Mesendoderm (in vitro differentiated cells): ENCODE measurements at regions not wholly inside any gene's neighbourhood (a gene's known extent, or its start where the extent isn't known, plus 50 kb on each side); places are given as distances from the start of the nearest gene placed in this dataset.

Experiments
- DNase-seq: peaks from one replicate; pipeline ENCODE4 v3.0.0; 2013
- H2AK5ac ChIP-seq: 2 replicates; pipeline ENCODE4 v1.6.1; 2013; ENCODE audit warnings: low read length, inconsistent platforms
- H2BK120ac ChIP-seq: 2 replicates; pipeline ENCODE4 v1.6.1; 2013; ENCODE audit warnings: low read depth, mild to moderate bottlenecking, low read length, moderate library complexity, mixed read lengths
- H2BK15ac ChIP-seq: replicated peaks from 2 replicates; pipeline ENCODE4 v1.6.1; 2013; ENCODE audit warnings: low read depth, mild to moderate bottlenecking, moderate library complexity
- H2BK5ac ChIP-seq: 2 replicates; pipeline ENCODE4 v1.6.1; 2013; ENCODE audit warnings: low read length, inconsistent platforms
- H3K18ac ChIP-seq: 2 replicates; pipeline ENCODE4 v1.6.1; 2013; ENCODE audit warnings: mild to moderate bottlenecking, low read length, mixed read lengths
- H3K23ac ChIP-seq: one replicate; pipeline ENCODE4 v1.6.1; 2013; ENCODE audit warnings: low read length
- H3K27ac ChIP-seq: 2 replicates; pipeline ENCODE4 v1.5.1; 2013; ENCODE audit warnings: low read depth, mild to moderate bottlenecking, inconsistent platforms, low read length, moderate library complexity
- H3K27me3 ChIP-seq: 2 replicates; pipeline ENCODE4 v1.6.1; 2013; ENCODE audit warnings: low read length, control low read depth, mild to moderate bottlenecking, inconsistent platforms; ENCODE audit not compliant: insufficient read depth, poor library complexity
- H3K36me3 ChIP-seq: 2 replicates; pipeline ENCODE4 v1.6.1; 2013; ENCODE audit warnings: low read length, inconsistent platforms; ENCODE audit not compliant: control insufficient read depth, insufficient read depth
- H3K4ac ChIP-seq: one replicate; pipeline ENCODE4 v1.6.1; 2013; ENCODE audit warnings: low read depth, mild to moderate bottlenecking, low read length, moderate library complexity
- H3K4me1 ChIP-seq: 2 replicates; pipeline ENCODE4 v1.6.1; 2013; ENCODE audit warnings: low read depth, low read length, inconsistent platforms; ENCODE audit not compliant: control insufficient read depth
- H3K4me2 ChIP-seq: 2 replicates; pipeline ENCODE4 v1.6.1; 2013; ENCODE audit warnings: low read length
- H3K4me3 ChIP-seq: 2 replicates; pipeline ENCODE4 v1.5.1; 2013; ENCODE audit warnings: mild to moderate bottlenecking, low read length
- H3K56ac ChIP-seq: one replicate; pipeline ENCODE4 v1.6.1; 2013; ENCODE audit warnings: low read length
- H3K79me1 ChIP-seq: 2 replicates; pipeline ENCODE4 v1.6.1; 2013; ENCODE audit warnings: low read length, inconsistent platforms
- H3K79me2 ChIP-seq: 2 replicates; pipeline ENCODE4 v1.6.1; 2013; ENCODE audit warnings: mild to moderate bottlenecking, low read length; ENCODE audit not compliant: control insufficient read depth, insufficient read depth
- H3K9ac ChIP-seq: 2 replicates; pipeline ENCODE4 v1.6.1; 2013; ENCODE audit warnings: low read length, inconsistent platforms
- H4K5ac ChIP-seq: one replicate; pipeline ENCODE4 v1.6.1; 2013; ENCODE audit warnings: low read length
- H4K8ac ChIP-seq: one replicate; pipeline ENCODE4 v1.6.1; 2013; ENCODE audit warnings: low read depth, mild to moderate bottlenecking, control low read depth, low read length, moderate library complexity
- WGBS: extraction: QIAGEN DNeasy Blood & Tissue Kit; methylation state at CpG from one replicate; pipeline ENCODE4 v1.1.7; 2013; ENCODE audit warnings: low lambda C conversion rate, missing lambda C conversion rate; ENCODE audit not compliant: insufficient coverage; ENCODE audit errors: extremely low coverage; 5-methylcytosine and 5-hydroxymethylcytosine counted together

- H3K36me3 ChIP-seq, result no peaks in the 10 kb centered on the region
Measured at GRCh38 chr18:24683925-24684324, 223.5 kb downstream of the HRH4 start.

DNA sequence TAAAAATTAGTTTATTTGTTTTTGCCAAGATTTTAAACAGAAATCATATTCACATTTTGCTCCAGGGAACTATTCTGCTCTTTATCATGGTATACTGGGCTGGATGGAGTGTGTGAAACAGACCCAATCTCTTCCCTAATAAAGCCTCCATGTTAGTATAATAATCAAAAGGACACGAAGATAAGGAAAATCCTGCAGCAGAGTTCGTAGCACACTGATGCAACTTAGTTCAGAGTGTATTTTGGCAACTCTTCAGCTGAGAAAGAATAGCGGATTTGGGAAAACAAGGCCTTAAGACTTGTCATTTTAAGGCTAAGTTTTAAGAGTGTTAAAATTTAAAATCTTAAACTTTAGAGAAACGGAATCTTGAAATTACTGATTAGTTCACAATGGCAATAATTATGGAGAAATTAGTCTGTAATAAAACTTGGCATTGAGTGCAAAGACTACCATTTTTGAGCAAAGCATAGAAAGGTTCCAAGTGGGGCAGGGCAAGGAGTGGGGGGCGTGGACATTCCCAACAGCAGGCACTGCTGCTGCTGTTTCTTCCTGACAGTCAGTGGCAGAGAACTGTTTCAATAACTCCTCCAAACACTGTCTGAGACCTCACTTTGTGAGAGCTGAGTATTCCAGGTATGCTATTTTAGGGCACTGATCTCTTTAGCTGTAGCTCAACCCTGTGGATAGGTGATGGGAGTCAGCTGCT, 225.0 kb downstream of the HRH4 start:
- H3K9ac ChIP-seq, result no peak overlapping the region
- no peak overlapping the region for H2BK120ac ChIP-seq
- no peaks in the 10 kb centered on the region for H3K27me3 ChIP-seq
- H3K4me1 ChIP-seq, result no peaks in the 10 kb centered on the region
- no peaks in the 10 kb centered on the region for H3K36me3 ChIP-seq
- no peak overlapping the region for H3K18ac ChIP-seq
- H2AK5ac ChIP-seq, result no peak overlapping the region
- no peaks in the 10 kb centered on the region for H3K79me1 ChIP-seq
- DNase-seq, result no peak
- no peak overlapping the region for H3K4me3 ChIP-seq
- no peak overlapping the region for H4K8ac ChIP-seq
- no peak overlapping the region for H3K23ac ChIP-seq
- no peak overlapping the region for H3K27ac ChIP-seq
- WGBS, result no CpG with 5 or more reads among the region's 5 CpGs
- no peak overlapping the region for H2BK5ac ChIP-seq
- H3K4me2 ChIP-seq, result no peak overlapping the region
- H3K79me2 ChIP-seq, result no peaks in the 10 kb centered on the region
- no peak overlapping the region for H3K56ac ChIP-seq
- H2BK15ac ChIP-seq, result no peak overlapping the region
- no peak overlapping the region for H3K4ac ChIP-seq
- H4K5ac ChIP-seq, result no peak overlapping the region

More at GRCh38 chr18:24683925-24684324, 223.5 kb downstream of the HRH4 start:
- H4K8ac ChIP-seq, result no peak overlapping the region
- no peaks in the 10 kb centered on the region for H3K79me1 ChIP-seq
- DNase-seq, result peak; percentile 83
- no peaks in the 10 kb centered on the region for H3K27me3 ChIP-seq
- H3K9ac ChIP-seq, result no peak overlapping the region
- H3K4me2 ChIP-seq, result no peak overlapping the region
- no peak overlapping the region for H3K56ac ChIP-seq
- no CpG with 5 or more reads among the region's 1 CpG for WGBS
- no peak overlapping the region for H3K27ac ChIP-seq
- no peaks in the 10 kb centered on the region for H3K4me1 ChIP-seq
- H3K4me3 ChIP-seq, result no peak overlapping the region
- peak overlapping the region; percentile 56 for H4K5ac ChIP-seq
- no peak overlapping the region for H2BK5ac ChIP-seq
- H3K4ac ChIP-seq, result no peak overlapping the region
- no peak overlapping the region for H3K23ac ChIP-seq
- no peak overlapping the region for H2BK15ac ChIP-seq
- H2BK120ac ChIP-seq, result no peak overlapping the region
- H3K18ac ChIP-seq, result no peak overlapping the region
- H2AK5ac ChIP-seq, result no peak overlapping the region
- H3K79me2 ChIP-seq, result no peaks in the 10 kb centered on the region

GRCh38 chr18:24695168-24695567, 234.7 kb downstream of the HRH4 start:
- no peak overlapping the region for H2AK5ac ChIP-seq
- H3K79me2 ChIP-seq, result no peaks in the 10 kb centered on the region
- H3K4me1 ChIP-seq, result no peaks in the 10 kb centered on the region
- H3K4me2 ChIP-seq, result no peak overlapping the region
- H3K27ac ChIP-seq, result no peak overlapping the region
- H3K4ac ChIP-seq, result no peak overlapping the region
- no peak overlapping the region for H3K56ac ChIP-seq
- H4K8ac ChIP-seq, result no peak overlapping the region
- no peaks in the 10 kb centered on the region for H3K79me1 ChIP-seq
- H4K5ac ChIP-seq, result no peak overlapping the region
- H2BK120ac ChIP-seq, result no peak overlapping the region
- no peaks in the 10 kb centered on the region for H3K36me3 ChIP-seq
- H3K27me3 ChIP-seq, result no peaks in the 10 kb centered on the region
- H3K23ac ChIP-seq, result no peak overlapping the region
- H3K9ac ChIP-seq, result no peak overlapping the region
- no peak overlapping the region for H3K4me3 ChIP-seq
- WGBS, result no CpG with 5 or more reads among the region's 3 CpGs
- no peak overlapping the region for H2BK15ac ChIP-seq
- H2BK5ac ChIP-seq, result no peak overlapping the region
- H3K18ac ChIP-seq, result no peak overlapping the region
- DNase-seq, result no peak

DNA sequence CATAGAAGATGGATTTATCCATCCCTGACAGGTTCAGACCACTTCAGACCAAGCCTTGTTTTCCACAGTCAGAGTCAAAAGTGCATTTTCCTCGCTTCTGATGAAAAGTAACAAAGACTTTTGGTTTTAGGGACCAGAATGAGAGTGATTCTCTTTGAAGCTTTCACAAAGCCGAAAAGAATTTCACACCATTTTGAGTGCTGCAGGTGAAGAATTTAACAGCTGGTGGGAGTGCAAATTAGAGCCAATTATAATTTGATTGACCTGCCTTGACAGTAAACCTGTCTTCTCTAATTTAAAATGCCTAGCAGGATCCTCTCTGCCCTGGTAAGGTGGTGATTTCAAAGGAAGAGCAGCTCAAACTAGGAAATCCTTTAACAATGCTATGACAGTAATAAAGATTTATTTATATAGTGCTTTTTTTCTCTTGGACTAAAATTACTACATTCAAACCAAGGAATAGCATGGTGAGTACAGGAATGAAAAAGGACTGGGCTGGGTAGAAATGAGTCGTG, 241.6 kb downstream of the HRH4 start:
- no peak overlapping the region for H3K4me2 ChIP-seq
- no peak overlapping the region for H2BK5ac ChIP-seq
- no peak overlapping the region for H2BK15ac ChIP-seq
- no peak overlapping the region for H4K5ac ChIP-seq
- no peaks in the 10 kb centered on the region for H3K36me3 ChIP-seq
- no peak overlapping the region for H3K23ac ChIP-seq
- H3K79me2 ChIP-seq, result no peaks in the 10 kb centered on the region
- H3K27me3 ChIP-seq, result no peaks in the 10 kb centered on the region
- H3K18ac ChIP-seq, result peak overlapping the region; percentile 68
- WGBS, result no CpG with 5 or more reads among the region's 3 CpGs
- H3K9ac ChIP-seq, result no peak overlapping the region
- no peak overlapping the region for H3K4me3 ChIP-seq
- no peaks in the 10 kb centered on the region for H3K79me1 ChIP-seq
- DNase-seq, result peak; percentile 84
- H2AK5ac ChIP-seq, result no peak overlapping the region
- H3K56ac ChIP-seq, result no peak overlapping the region
- no peak overlapping the region for H3K27ac ChIP-seq
- no peak overlapping the region for H2BK120ac ChIP-seq
- H3K4ac ChIP-seq, result no peak overlapping the region
- peaks cover 4% of the 10 kb centered on the region for H3K4me1 ChIP-seq
- H4K8ac ChIP-seq, result no peak overlapping the region

DNA sequence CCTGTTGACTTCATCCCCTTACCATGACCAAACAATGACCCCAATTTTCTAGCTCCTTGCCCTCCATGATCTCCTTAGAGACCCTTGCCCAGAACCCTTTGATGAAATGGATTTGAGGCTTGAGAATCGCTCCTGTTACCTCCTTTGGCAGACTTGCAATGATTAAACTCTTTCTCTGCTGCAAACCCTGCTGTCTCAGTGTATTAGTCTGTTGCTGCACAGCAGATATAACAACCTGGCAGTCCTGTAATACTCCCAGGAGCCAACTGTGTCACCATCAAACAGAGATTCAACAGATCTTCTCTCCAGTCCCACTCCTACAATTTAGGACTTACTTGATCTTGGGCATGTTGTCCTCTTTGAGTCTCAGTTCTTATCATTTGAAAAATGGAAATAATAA, 242.9 kb downstream of the HRH4 start:
- Histone ChIP-seq H2AK5ac (no peak overlapping the region), H3K56ac (no peak overlapping the region), H3K79me2 (no peaks in the 10 kb centered on the region), H3K9ac (no peak overlapping the region), H3K27ac (no peak overlapping the region), H3K4me1 (peaks cover 4% of the 10 kb centered on the region), H3K27me3 (no peaks in the 10 kb centered on the region), H3K4me3 (no peak overlapping the region), H3K79me1 (no peaks in the 10 kb centered on the region), H4K8ac (no peak overlapping the region), H3K36me3 (no peaks in the 10 kb centered on the region), H3K18ac (no peak overlapping the region), H3K4ac (no peak overlapping the region), H4K5ac (no peak overlapping the region), H2BK15ac (no peak overlapping the region), H3K23ac (no peak overlapping the region), H2BK120ac (no peak overlapping the region), H2BK5ac (no peak overlapping the region), H3K4me2 (no peak overlapping the region)
- DNase-seq, result no peak
- no CpG with 5 or more reads among the region's 1 CpG for WGBS
